ENCODE measurements at regions not wholly inside any gene's neighbourhood (a gene's known extent, or its start where the extent isn't known, plus 50 kb on each side); places are given as distances from the start of the nearest gene placed in this dataset.

- no peak overlapping the region for H3K4me3 ChIP-seq
- H3K9me3 ChIP-seq: no peaks in the 10 kb centered on the region
- no peaks in the 10 kb centered on the region for H3K4me1 ChIP-seq
- H3K27me3 ChIP-seq: no peaks in the 10 kb centered on the region
- TF ChIP-seq, protein P1, sequence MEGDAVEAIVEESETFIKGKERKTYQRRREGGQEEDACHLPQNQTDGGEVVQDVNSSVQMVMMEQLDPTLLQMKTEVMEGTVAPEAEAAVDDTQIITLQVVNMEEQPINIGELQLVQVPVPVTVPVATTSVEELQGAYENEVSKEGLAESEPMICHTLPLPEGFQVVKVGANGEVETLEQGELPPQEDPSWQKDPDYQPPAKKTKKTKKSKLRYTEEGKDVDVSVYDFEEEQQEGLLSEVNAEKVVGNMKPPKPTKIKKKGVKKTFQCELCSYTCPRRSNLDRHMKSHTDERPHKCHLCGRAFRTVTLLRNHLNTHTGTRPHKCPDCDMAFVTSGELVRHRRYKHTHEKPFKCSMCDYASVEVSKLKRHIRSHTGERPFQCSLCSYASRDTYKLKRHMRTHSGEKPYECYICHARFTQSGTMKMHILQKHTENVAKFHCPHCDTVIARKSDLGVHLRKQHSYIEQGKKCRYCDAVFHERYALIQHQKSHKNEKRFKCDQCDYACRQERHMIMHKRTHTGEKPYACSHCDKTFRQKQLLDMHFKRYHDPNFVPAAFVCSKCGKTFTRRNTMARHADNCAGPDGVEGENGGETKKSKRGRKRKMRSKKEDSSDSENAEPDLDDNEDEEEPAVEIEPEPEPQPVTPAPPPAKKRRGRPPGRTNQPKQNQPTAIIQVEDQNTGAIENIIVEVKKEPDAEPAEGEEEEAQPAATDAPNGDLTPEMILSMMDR (IDR thresholded peaks at IDR 0.05): no peak
- no peak for TF ChIP-seq POLR2A (IDR thresholded peaks at IDR 0.05)
- no peak overlapping the region for H3K27ac ChIP-seq
- H3K36me3 ChIP-seq: no peaks in the 10 kb centered on the region
- no peak for DNase-seq
These were observed 320.9 kb upstream of the CDH5 start for GRCh38 chr16:66045626-66046025.

DNA sequence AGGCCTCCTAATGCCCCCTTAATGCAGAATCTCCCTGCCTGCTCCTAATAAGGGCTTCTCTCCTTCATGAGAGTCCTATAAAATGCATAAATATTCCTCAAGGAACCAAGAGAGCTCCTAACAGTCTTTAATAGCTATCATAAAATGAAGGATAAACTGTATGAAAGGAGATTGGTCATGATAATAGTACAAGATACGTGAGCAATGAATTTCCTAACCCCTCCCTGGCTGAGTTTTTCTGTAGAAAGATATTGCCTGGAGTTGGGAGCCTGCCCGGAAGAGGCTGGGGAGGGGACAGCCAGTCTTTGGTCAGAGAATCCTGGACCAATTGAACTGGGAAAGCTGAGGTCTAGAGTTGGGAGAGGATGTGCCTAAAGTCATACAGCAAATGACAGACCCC, 321.9 kb upstream of the CDH5 start:
- Histone ChIP-seq H3K4me3 (no peak overlapping the region), H3K9me3 (no peaks in the 10 kb centered on the region), H3K27ac (no peak overlapping the region), H3K4me1 (no peaks in the 10 kb centered on the region), H3K27me3 (no peaks in the 10 kb centered on the region), H3K36me3 (no peaks in the 10 kb centered on the region)
- DNase-seq: no peak
- TF ChIP-seq, protein P1 (IDR thresholded peaks at IDR 0.05): no peak
- no peak for TF ChIP-seq POLR2A (IDR thresholded peaks at IDR 0.05)

- TF ChIP-seq, protein P1 (IDR thresholded peaks at IDR 0.05): no peak
- TF ChIP-seq POLR2A (IDR thresholded peaks at IDR 0.05): no peak
- no peak overlapping the region for H3K27ac ChIP-seq
- no peaks in the 10 kb centered on the region for H3K36me3 ChIP-seq
- H3K4me1 ChIP-seq: no peaks in the 10 kb centered on the region
- H3K27me3 ChIP-seq: no peaks in the 10 kb centered on the region
- H3K4me3 ChIP-seq: no peak overlapping the region
- DNase-seq: no peak
- H3K9me3 ChIP-seq: no peaks in the 10 kb centered on the region
These were observed 322.4 kb upstream of the CDH5 start for GRCh38 chr16:66044089-66044488.

DNA sequence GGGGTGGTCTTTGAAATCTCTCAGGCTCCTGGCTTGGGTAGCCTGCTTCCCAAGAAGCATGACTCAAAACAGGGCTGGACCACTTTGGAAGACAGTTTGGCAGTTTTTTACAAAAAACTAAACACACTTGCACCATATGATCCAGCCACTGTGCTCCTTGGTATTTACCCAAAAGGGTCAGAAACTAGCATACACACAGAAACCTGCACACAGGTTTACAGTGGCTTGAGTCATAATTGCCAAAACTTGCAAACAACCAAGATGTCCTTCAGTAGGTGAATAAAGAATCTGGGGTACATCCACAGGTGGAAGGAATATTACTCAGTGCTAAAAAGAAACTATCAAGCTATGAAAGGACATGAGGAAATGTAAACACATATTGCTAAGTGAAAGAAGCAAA, 323.2 kb upstream of the CDH5 start:
- TF ChIP-seq POLR2A (IDR thresholded peaks at IDR 0.05): no peak
- TF ChIP-seq, protein P1 (IDR thresholded peaks at IDR 0.05): no peak
- DNase-seq: no peak
- Histone ChIP-seq H3K9me3 (no peaks in the 10 kb centered on the region), H3K27me3 (no peaks in the 10 kb centered on the region), H3K4me3 (no peak overlapping the region), H3K4me1 (no peaks in the 10 kb centered on the region), H3K36me3 (no peaks in the 10 kb centered on the region), H3K27ac (no peak overlapping the region)

DNA sequence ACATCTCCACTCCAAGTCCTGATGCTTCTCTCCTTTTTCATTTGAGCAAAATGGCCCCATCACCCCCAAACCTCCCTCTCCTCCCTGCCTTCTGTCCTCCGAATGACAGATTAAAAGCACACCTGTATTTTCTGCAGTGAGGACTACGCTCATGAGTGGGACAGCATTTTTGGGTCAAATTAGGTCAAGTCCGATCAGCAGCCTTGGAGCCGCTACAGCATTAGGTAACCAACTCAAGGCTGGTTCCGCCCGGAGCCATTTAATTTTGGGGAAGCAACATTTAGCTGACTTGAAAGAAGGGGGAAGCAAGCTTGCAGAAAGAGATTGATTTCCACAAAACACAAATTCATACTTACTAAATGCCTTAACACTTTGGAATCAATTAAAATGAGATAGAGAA, 324.1 kb upstream of the CDH5 start:
- Histone ChIP-seq H3K27ac (no peak overlapping the region), H3K36me3 (no peaks in the 10 kb centered on the region), H3K27me3 (no peaks in the 10 kb centered on the region), H3K9me3 (no peaks in the 10 kb centered on the region), H3K4me1 (no peaks in the 10 kb centered on the region), H3K4me3 (no peak overlapping the region)
- DNase-seq: no peak
- no peak for TF ChIP-seq POLR2A (IDR thresholded peaks at IDR 0.05)
- TF ChIP-seq, protein P1 (IDR thresholded peaks at IDR 0.05): no peak

GRCh38 chr16:66041907-66042306, 324.6 kb upstream of the CDH5 start:
- Histone ChIP-seq H3K9me3 (no peaks in the 10 kb centered on the region), H3K36me3 (no peaks in the 10 kb centered on the region), H3K27ac (no peak overlapping the region), H3K4me3 (no peak overlapping the region), H3K27me3 (no peaks in the 10 kb centered on the region), H3K4me1 (no peaks in the 10 kb centered on the region)
- DNase-seq: no peak
- TF ChIP-seq POLR2A (IDR thresholded peaks at IDR 0.05): no peak
- TF ChIP-seq, protein P1 (IDR thresholded peaks at IDR 0.05): no peak

Measured in Peyer's patch (tissue), 4 donors.